Uterus (tissue), 3 donors: ENCODE measurements at regions not wholly inside any gene's neighbourhood (a gene's known extent, or its start where the extent isn't known, plus 50 kb on each side); places are given as distances from the start of the nearest gene placed in this dataset.

Experiments
- DNase-seq, 2 donors: peaks; one replicate each; pipeline ENCODE4 v3.0.0-alpha.2; 2019 to 2020
- H3K27ac ChIP-seq, 2 donors: fragments of 200-600 bp; sonication (generic); 1 replicate in 1 of 2; 2 replicates in 1 of 2; pipeline ENCODE4 v1.5.1; 2016 to 2018
- H3K27me3 ChIP-seq, 2 donors: fragments of 200-600 bp; sonication (generic); one replicate each; pipeline ENCODE4 v1.5.1; 2018 to 2019; ENCODE audit warnings: control low read depth in 1 of 2
- H3K36me3 ChIP-seq, 2 donors: fragments of 200-600 bp; sonication (generic); one replicate each; pipeline ENCODE4 v1.5.1; 2019; ENCODE audit warnings: control low read depth in 1 of 2
- H3K4me1 ChIP-seq, 2 donors: fragments of 200-600 bp; sonication (generic); one replicate each; pipeline ENCODE4 v1.5.1; 2018 to 2019; ENCODE audit warnings: control low read depth in 1 of 2
- H3K4me3 ChIP-seq, 2 donors: fragments of 200-600 bp; sonication (generic); 1 replicate in 1 of 2; 2 replicates in 1 of 2; pipeline ENCODE4 v1.5.1; 2018 to 2019; ENCODE audit warnings: mild to moderate bottlenecking in 1 of 2
- H3K9me3 ChIP-seq, 2 donors: fragments of 200-600 bp; sonication (generic); one replicate each; pipeline ENCODE4 v1.5.1; 2019; ENCODE audit warnings: control low read depth in 1 of 2
- CTCF ChIP-seq, 4 experiments: fragments of 200-600 bp in 2 of 4; fragments of 450-650 bp in 2 of 4; sonication (generic) in 2 of 4; IDR thresholded peaks; one replicate each; pipeline ENCODE4 v1.5.1; 2016 to 2019; ENCODE audit warnings: antibody characterized with exemption in 4 of 4, mild to moderate bottlenecking in 2 of 4, moderate library complexity in 1 of 4
- POLR2A ChIP-seq, 2 donors: fragments of 450-650 bp; IDR thresholded peaks; one replicate each; pipeline ENCODE4 v1.6.1; 2016; ENCODE audit warnings: antibody characterized with exemption in 2 of 2, mild to moderate bottlenecking in 1 of 2, moderate library complexity in 1 of 2
- intact Hi-C: fragments of 100-400 bp; cut with DNase I; formaldehyde crosslinking; loops from one replicate; pipeline ENCODE4 v1.15.1; 2023; ENCODE audit warnings: low total_unique reads
- donor health status: DM: yes; HTN: yes; CAD: no.

- peaks cover 0 to 8% of the 10 kb centered on the region in 2 donors for H3K4me1 ChIP-seq
- intact Hi-C loops = no loop called here
- H3K36me3 ChIP-seq = no peaks in the 10 kb centered on the region
- no peaks in the 10 kb centered on the region for H3K27me3 ChIP-seq
- no peaks in the 10 kb centered on the region for H3K9me3 ChIP-seq
- no peak overlapping the region for H3K27ac ChIP-seq
- H3K4me3 ChIP-seq = no peak overlapping the region
- no peak for TF ChIP-seq POLR2A (IDR thresholded peaks at IDR 0.05)
- TF ChIP-seq CTCF (IDR thresholded peaks at IDR 0.05) = no peak
- no peak for DNase-seq
Observed at GRCh38 chr6:14278006-14278405, 160.4 kb downstream of the CD83 start.

GRCh38 chr6:14278446-14278845, 160.9 kb downstream of the CD83 start:
- TF ChIP-seq POLR2A (IDR thresholded peaks at IDR 0.05) (no peak), CTCF (IDR thresholded peaks at IDR 0.05) (no peak)
- DNase-seq = no peak
- intact Hi-C loops = no loop called here
- no peaks in the 10 kb centered on the region for H3K27me3 ChIP-seq
- H3K36me3 ChIP-seq = no peaks in the 10 kb centered on the region
- H3K9me3 ChIP-seq = no peaks in the 10 kb centered on the region
- no peak overlapping the region for H3K4me3 ChIP-seq
- H3K27ac ChIP-seq = no peak overlapping the region
- peaks cover 0 to 8% of the 10 kb centered on the region in 2 donors for H3K4me1 ChIP-seq

GRCh38 chr6:14280006-14280510, 162.5 kb downstream of the CD83 start:
- Histone ChIP-seq H3K4me1 (peaks cover 0 to 11% of the 10 kb centered on the region in 2 donors), H3K4me3 (no peak overlapping the region), H3K9me3 (no peaks in the 10 kb centered on the region), H3K27me3 (no peaks in the 10 kb centered on the region), H3K27ac (no peak overlapping the region), H3K36me3 (no peaks in the 10 kb centered on the region)
- intact Hi-C loops = no loop called here
- TF ChIP-seq CTCF (IDR thresholded peaks at IDR 0.05) (no peak), POLR2A (IDR thresholded peaks at IDR 0.05) (no peak)
- DNase-seq = no peak

GRCh38 chr6:14280766-14281293, 163.3 kb downstream of the CD83 start:
- Histone ChIP-seq H3K9me3 (no peaks in the 10 kb centered on the region), H3K27me3 (no peaks in the 10 kb centered on the region), H3K36me3 (no peaks in the 10 kb centered on the region), H3K4me1 (peaks cover 0 to 7% of the 10 kb centered on the region in 2 donors), H3K27ac (no peak overlapping the region), H3K4me3 (no peak overlapping the region)
- intact Hi-C loops = no loop called here
- DNase-seq = no peak
- no peak for TF ChIP-seq CTCF (IDR thresholded peaks at IDR 0.05)
- no peak for TF ChIP-seq POLR2A (IDR thresholded peaks at IDR 0.05)

GRCh38 chr6:14281811-14282660, 164.5 kb downstream of the CD83 start:
- intact Hi-C loops = no loop called here
- Histone ChIP-seq H3K36me3 (no peaks in the 10 kb centered on the region), H3K9me3 (no peaks in the 10 kb centered on the region), H3K4me1 (peaks cover 0 to 4% of the 10 kb centered on the region in 2 donors), H3K27ac (no peak overlapping the region), H3K4me3 (no peak overlapping the region), H3K27me3 (no peaks in the 10 kb centered on the region)
- no peak for TF ChIP-seq POLR2A (IDR thresholded peaks at IDR 0.05)
- TF ChIP-seq CTCF (IDR thresholded peaks at IDR 0.05) = no peak
- DNase-seq = no peak
